Brain microvascular endothelial cell (primary cell): ENCODE measurements at regions not wholly inside any gene's neighbourhood (a gene's known extent, or its start where the extent isn't known, plus 50 kb on each side); places are given as distances from the start of the nearest gene placed in this dataset.

Experiments
- DNase-seq: peaks from one replicate; pipeline ENCODE4 v3.0.0-alpha.2; 2020
- H3K27ac ChIP-seq: fragments of 250-450 bp; sonication (Bioruptor Pico); 2 replicates; pipeline ENCODE4 v1.5.1; 2020; ENCODE audit warnings: mild to moderate bottlenecking, moderate library complexity
- H3K27me3 ChIP-seq: fragments of 250-450 bp; sonication (Bioruptor Pico); replicated peaks from 2 replicates; pipeline ENCODE4 v1.5.1; 2020; ENCODE audit warnings: mild to moderate bottlenecking
- H3K36me3 ChIP-seq: fragments of 250-450 bp; sonication (Bioruptor Pico); replicated peaks from 2 replicates; pipeline ENCODE4 v1.5.1; 2020; ENCODE audit warnings: mild to moderate bottlenecking
- H3K4me3 ChIP-seq: 2 replicates; pipeline ENCODE4 v1.5.1; 2011; ENCODE audit warnings: low read depth, mild to moderate bottlenecking, control low read depth, low read length, moderate library complexity
- in situ Hi-C: cut with HindIII; loops from 2 replicates; pipeline ENCODE4 v1.10.0; 2017; ENCODE audit warnings: low sequenced_read_pairs, low pct_ligation_motif_present
- TF ChIP-seq, protein P1 (sequence below): IDR thresholded peaks from 2 replicates; pipeline ENCODE4 v1.5.1; 2011; ENCODE audit warnings: low read depth, mild to moderate bottlenecking, moderate library complexity, low read length, control low read depth, inconsistent platforms; ENCODE audit errors: missing control alignments

DNA sequence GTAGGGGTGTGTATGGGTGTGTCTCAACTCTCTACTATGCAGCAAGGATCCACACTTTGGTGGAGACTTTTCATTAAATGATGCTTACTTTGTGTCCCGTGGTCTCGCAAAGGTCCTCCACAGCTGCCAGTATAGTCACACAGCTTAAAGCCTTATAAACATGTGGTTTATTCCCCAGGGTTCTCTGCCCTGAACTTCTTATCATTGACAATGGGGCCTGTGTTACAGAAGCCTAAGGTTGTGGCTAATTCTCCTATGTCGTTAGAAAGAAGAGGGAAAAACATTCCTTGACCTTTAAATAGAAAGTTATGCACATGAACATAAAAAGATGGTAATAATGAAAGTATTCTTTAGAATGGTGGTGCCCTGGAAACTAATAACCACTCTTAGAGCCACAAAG is 201.4 kb downstream of the INHBA start:
- Histone ChIP-seq H3K4me3 (no peak overlapping the region), H3K27me3 (no peaks in the 10 kb centered on the region), H3K27ac (no peak overlapping the region), H3K36me3 (no peaks in the 10 kb centered on the region)
- in situ Hi-C loops = no loop called here
- no peak for DNase-seq
- TF ChIP-seq, protein P1, sequence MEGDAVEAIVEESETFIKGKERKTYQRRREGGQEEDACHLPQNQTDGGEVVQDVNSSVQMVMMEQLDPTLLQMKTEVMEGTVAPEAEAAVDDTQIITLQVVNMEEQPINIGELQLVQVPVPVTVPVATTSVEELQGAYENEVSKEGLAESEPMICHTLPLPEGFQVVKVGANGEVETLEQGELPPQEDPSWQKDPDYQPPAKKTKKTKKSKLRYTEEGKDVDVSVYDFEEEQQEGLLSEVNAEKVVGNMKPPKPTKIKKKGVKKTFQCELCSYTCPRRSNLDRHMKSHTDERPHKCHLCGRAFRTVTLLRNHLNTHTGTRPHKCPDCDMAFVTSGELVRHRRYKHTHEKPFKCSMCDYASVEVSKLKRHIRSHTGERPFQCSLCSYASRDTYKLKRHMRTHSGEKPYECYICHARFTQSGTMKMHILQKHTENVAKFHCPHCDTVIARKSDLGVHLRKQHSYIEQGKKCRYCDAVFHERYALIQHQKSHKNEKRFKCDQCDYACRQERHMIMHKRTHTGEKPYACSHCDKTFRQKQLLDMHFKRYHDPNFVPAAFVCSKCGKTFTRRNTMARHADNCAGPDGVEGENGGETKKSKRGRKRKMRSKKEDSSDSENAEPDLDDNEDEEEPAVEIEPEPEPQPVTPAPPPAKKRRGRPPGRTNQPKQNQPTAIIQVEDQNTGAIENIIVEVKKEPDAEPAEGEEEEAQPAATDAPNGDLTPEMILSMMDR = no peak

GRCh38 chr7:41501006-41501405 is 201.9 kb downstream of the INHBA start:
- TF ChIP-seq, protein P1 = no peak
- in situ Hi-C loops = no loop called here
- H3K4me3 ChIP-seq = no peak overlapping the region

DNA sequence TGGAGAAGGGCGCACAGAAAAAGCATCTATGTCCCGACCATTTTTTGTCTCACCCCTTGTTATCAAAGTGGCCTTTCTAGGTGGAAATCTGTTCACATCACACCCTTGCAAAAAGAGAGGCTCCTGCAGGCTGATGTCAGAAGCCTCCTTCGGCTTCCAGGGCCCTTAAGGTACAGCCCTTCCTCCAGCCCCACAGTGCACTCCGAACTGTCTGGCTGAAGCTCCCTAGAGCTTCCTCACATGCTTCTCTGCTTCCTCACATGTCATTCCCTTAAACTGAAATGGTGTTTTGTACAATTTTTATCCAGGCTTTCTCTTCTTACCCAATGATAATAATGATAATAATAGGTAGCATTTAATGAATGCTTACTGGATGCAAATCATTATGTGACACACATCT is 210.3 kb downstream of the INHBA start:
- Histone ChIP-seq H3K27me3 (no peaks in the 10 kb centered on the region), H3K36me3 (no peaks in the 10 kb centered on the region), H3K27ac (no peak overlapping the region), H3K4me3 (no peak overlapping the region)
- TF ChIP-seq, protein P1 = no peak
- no peak for DNase-seq
- in situ Hi-C loops = no loop called here

More at GRCh38 chr7:41501006-41501405, 201.9 kb downstream of the INHBA start:
- DNase-seq = no peak
- Histone ChIP-seq H3K36me3 (no peaks in the 10 kb centered on the region), H3K27me3 (no peaks in the 10 kb centered on the region), H3K27ac (no peak overlapping the region)

DNA sequence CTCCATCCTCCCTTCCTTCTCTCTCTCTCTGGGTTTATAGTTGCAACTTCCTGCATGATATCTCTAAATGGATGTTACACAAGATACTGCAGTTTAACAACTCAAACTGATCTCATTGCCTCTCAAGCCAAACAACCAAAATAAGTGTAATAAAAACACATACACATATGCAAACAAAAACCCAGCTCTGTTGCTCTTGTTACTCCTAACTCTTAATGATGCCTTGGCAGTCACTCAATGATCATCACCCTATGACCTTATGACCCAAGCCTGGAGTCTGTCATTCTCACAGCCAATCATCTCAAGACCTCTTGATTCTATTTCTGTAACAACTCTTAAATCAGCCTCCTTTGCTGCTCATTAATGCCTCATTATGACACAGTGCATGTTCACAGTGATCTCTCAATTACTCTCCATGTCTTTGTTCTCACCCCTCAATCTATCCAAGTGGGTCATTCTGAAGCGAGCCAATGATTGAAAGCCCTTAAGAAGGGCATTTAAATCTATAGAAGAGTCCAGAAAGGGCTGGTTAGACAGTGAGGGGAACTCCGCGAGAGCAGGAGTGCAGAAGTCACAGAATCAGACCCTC is 210.9 kb downstream of the INHBA start:
- Histone ChIP-seq H3K27ac (no peak overlapping the region), H3K4me3 (no peak overlapping the region), H3K36me3 (no peaks in the 10 kb centered on the region), H3K27me3 (no peaks in the 10 kb centered on the region)
- no peak for DNase-seq
- TF ChIP-seq, protein P1 = no peak
- in situ Hi-C loops = no loop called here

GRCh38 chr7:41491308-41491707 is 211.6 kb downstream of the INHBA start:
- H3K27me3 ChIP-seq = no peaks in the 10 kb centered on the region
- no peak overlapping the region for H3K27ac ChIP-seq
- TF ChIP-seq, protein P1 = no peak
- DNase-seq = no peak
- H3K36me3 ChIP-seq = no peaks in the 10 kb centered on the region
- H3K4me3 ChIP-seq = no peak overlapping the region
- in situ Hi-C loops = no loop called here

DNA sequence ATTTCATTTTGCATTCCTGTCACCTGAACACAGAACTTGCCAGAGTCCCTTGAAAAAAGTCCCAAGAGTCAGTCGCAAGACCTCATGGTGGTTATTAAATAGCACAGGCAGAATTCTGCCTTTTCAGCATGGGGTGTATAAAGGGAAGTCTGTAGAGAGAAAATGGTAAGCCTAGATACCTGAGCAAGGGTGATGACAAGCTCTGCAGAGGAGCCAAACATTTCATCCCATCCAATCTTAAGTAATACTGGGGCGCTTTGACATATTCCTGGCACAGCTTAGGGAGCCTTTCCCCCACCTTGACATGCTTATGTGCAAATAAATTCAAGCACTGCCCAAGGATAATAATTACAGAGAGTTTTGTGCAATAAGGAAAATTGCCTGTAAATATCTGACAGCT is 213.0 kb downstream of the INHBA start:
- Histone ChIP-seq H3K27me3 (no peaks in the 10 kb centered on the region), H3K36me3 (no peaks in the 10 kb centered on the region), H3K4me3 (no peak overlapping the region), H3K27ac (no peak overlapping the region)
- in situ Hi-C loops = no loop called here
- DNase-seq = no peak
- TF ChIP-seq, protein P1 = no peak
